Mesendoderm (in vitro differentiated cells): ENCODE measurements at regions not wholly inside any gene's neighbourhood (a gene's known extent, or its start where the extent isn't known, plus 50 kb on each side); places are given as distances from the start of the nearest gene placed in this dataset.

Source experiments
- DNase-seq: peaks from one replicate; pipeline ENCODE4 v3.0.0; 2013
- H2AK5ac ChIP-seq: 2 replicates; pipeline ENCODE4 v1.6.1; 2013; ENCODE audit warnings: low read length, inconsistent platforms
- H2BK120ac ChIP-seq: 2 replicates; pipeline ENCODE4 v1.6.1; 2013; ENCODE audit warnings: low read depth, mild to moderate bottlenecking, low read length, moderate library complexity, mixed read lengths
- H2BK15ac ChIP-seq: replicated peaks from 2 replicates; pipeline ENCODE4 v1.6.1; 2013; ENCODE audit warnings: low read depth, mild to moderate bottlenecking, moderate library complexity
- H2BK5ac ChIP-seq: 2 replicates; pipeline ENCODE4 v1.6.1; 2013; ENCODE audit warnings: low read length, inconsistent platforms
- H3K18ac ChIP-seq: 2 replicates; pipeline ENCODE4 v1.6.1; 2013; ENCODE audit warnings: mild to moderate bottlenecking, low read length, mixed read lengths
- H3K23ac ChIP-seq: one replicate; pipeline ENCODE4 v1.6.1; 2013; ENCODE audit warnings: low read length
- H3K27ac ChIP-seq: 2 replicates; pipeline ENCODE4 v1.5.1; 2013; ENCODE audit warnings: low read depth, mild to moderate bottlenecking, inconsistent platforms, low read length, moderate library complexity
- H3K27me3 ChIP-seq: 2 replicates; pipeline ENCODE4 v1.6.1; 2013; ENCODE audit warnings: low read length, control low read depth, mild to moderate bottlenecking, inconsistent platforms; ENCODE audit not compliant: insufficient read depth, poor library complexity
- H3K36me3 ChIP-seq: 2 replicates; pipeline ENCODE4 v1.6.1; 2013; ENCODE audit warnings: low read length, inconsistent platforms; ENCODE audit not compliant: control insufficient read depth, insufficient read depth
- H3K4ac ChIP-seq: one replicate; pipeline ENCODE4 v1.6.1; 2013; ENCODE audit warnings: low read depth, mild to moderate bottlenecking, low read length, moderate library complexity
- H3K4me1 ChIP-seq: 2 replicates; pipeline ENCODE4 v1.6.1; 2013; ENCODE audit warnings: low read depth, low read length, inconsistent platforms; ENCODE audit not compliant: control insufficient read depth
- H3K4me2 ChIP-seq: 2 replicates; pipeline ENCODE4 v1.6.1; 2013; ENCODE audit warnings: low read length
- H3K4me3 ChIP-seq: 2 replicates; pipeline ENCODE4 v1.5.1; 2013; ENCODE audit warnings: mild to moderate bottlenecking, low read length
- H3K56ac ChIP-seq: one replicate; pipeline ENCODE4 v1.6.1; 2013; ENCODE audit warnings: low read length
- H3K79me1 ChIP-seq: 2 replicates; pipeline ENCODE4 v1.6.1; 2013; ENCODE audit warnings: low read length, inconsistent platforms
- H3K79me2 ChIP-seq: 2 replicates; pipeline ENCODE4 v1.6.1; 2013; ENCODE audit warnings: mild to moderate bottlenecking, low read length; ENCODE audit not compliant: control insufficient read depth, insufficient read depth
- H3K9ac ChIP-seq: 2 replicates; pipeline ENCODE4 v1.6.1; 2013; ENCODE audit warnings: low read length, inconsistent platforms
- H4K5ac ChIP-seq: one replicate; pipeline ENCODE4 v1.6.1; 2013; ENCODE audit warnings: low read length
- H4K8ac ChIP-seq: one replicate; pipeline ENCODE4 v1.6.1; 2013; ENCODE audit warnings: low read depth, mild to moderate bottlenecking, control low read depth, low read length, moderate library complexity
- WGBS: extraction: QIAGEN DNeasy Blood & Tissue Kit; methylation state at CpG from one replicate; pipeline ENCODE4 v1.1.7; 2013; ENCODE audit warnings: low lambda C conversion rate, missing lambda C conversion rate; ENCODE audit not compliant: insufficient coverage; ENCODE audit errors: extremely low coverage; 5-methylcytosine and 5-hydroxymethylcytosine counted together

DNA sequence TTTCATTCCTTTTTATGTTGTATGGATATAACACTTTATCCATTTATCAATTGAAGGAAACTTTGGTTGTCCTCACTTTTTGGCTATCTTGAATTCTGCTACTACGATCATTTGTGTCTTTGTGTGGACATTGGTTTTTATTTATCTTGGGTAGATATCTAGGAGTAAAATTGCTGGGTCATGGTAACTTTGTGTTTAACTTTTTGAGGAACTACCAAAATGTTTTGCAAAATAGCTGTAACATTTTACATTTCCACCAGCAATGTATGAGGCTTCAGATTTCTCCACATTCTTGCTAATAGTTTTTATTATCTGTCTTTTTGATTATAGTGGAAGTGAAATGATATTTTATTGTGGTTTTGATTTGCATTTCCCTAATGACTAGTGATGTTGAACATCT, 55.6 kb downstream of the TLNRD1 start:
- Histone ChIP-seq H3K79me2 (no peaks in the 10 kb centered on the region), H3K79me1 (no peaks in the 10 kb centered on the region), H3K4me1 (no peaks in the 10 kb centered on the region), H3K56ac (no peak overlapping the region), H4K5ac (no peak overlapping the region), H2BK5ac (no peak overlapping the region), H3K27ac (no peak overlapping the region), H3K27me3 (no peaks in the 10 kb centered on the region), H4K8ac (no peak overlapping the region), H2BK15ac (no peak overlapping the region), H3K23ac (no peak overlapping the region), H3K4ac (no peak overlapping the region), H3K4me2 (no peak overlapping the region), H3K18ac (no peak overlapping the region), H3K9ac (no peak overlapping the region), H2BK120ac (no peak overlapping the region), H3K4me3 (no peak overlapping the region), H3K36me3 (no peaks in the 10 kb centered on the region), H2AK5ac (no peak overlapping the region)
- no CpG with 5 or more reads among the region's 1 CpG for WGBS
- no peak for DNase-seq

DNA sequence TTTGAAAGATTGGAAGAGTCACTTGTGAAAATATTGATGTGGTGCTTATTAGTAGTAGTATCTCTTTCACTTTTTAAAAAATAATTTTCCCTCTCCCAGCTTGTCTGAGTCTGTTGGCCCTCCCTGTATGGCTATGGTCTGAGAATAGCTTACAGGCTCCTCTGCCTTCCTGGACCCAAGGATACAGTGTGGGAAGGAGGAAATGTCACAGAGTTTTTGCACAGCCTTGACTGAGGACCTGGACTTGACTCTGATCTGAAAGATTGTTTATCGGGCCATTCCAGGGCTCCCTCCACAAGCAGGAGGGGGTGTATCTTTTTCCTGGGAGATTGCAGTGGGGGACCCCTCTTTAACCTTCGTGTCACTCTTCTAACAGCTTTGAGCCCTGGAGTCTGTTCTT, 59.7 kb downstream of the TLNRD1 start:
- H2BK15ac ChIP-seq = no peak overlapping the region
- no peak for DNase-seq
- H3K36me3 ChIP-seq = no peaks in the 10 kb centered on the region
- no peak overlapping the region for H4K8ac ChIP-seq
- H2BK5ac ChIP-seq = no peak overlapping the region
- no peak overlapping the region for H3K9ac ChIP-seq
- no peak overlapping the region for H3K4me2 ChIP-seq
- H3K79me2 ChIP-seq = no peaks in the 10 kb centered on the region
- no peak overlapping the region for H2BK120ac ChIP-seq
- H3K23ac ChIP-seq = no peak overlapping the region
- H3K56ac ChIP-seq = no peak overlapping the region
- H3K18ac ChIP-seq = no peak overlapping the region
- H3K4ac ChIP-seq = no peak overlapping the region
- no peak overlapping the region for H4K5ac ChIP-seq
- H3K79me1 ChIP-seq = no peaks in the 10 kb centered on the region
- no peaks in the 10 kb centered on the region for H3K27me3 ChIP-seq
- no peak overlapping the region for H2AK5ac ChIP-seq
- no CpG with 5 or more reads among the region's 2 CpGs for WGBS
- H3K27ac ChIP-seq = no peak overlapping the region
- no peaks in the 10 kb centered on the region for H3K4me1 ChIP-seq
- no peak overlapping the region for H3K4me3 ChIP-seq

DNA sequence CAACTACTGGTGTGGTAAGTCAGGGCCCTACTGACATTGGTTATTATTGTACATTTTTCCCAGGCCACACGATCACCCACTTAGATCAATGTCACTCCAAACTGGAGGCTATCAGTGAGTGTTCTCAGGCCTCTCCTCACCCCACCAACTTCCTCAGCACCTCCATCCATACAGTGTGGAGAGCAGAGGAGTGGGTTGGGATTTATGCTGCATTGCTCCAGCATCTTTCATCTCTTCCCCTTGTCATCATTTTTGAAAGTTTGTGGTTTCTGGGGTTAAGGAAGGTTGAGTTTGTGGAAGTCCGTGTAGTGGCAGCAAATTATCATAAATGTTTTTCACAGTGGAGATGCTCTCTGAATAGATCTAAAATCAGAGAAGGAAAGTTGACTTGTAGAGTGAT, 60.2 kb downstream of the TLNRD1 start:
- no peak for DNase-seq
- H3K79me1 ChIP-seq = no peaks in the 10 kb centered on the region
- no peaks in the 10 kb centered on the region for H3K79me2 ChIP-seq
- H3K4me3 ChIP-seq = no peak overlapping the region
- no peak overlapping the region for H3K27ac ChIP-seq
- H3K27me3 ChIP-seq = no peaks in the 10 kb centered on the region
- H3K18ac ChIP-seq = no peak overlapping the region
- no peak overlapping the region for H2BK15ac ChIP-seq
- no CpG with 5 or more reads among the region's 2 CpGs for WGBS
- H2AK5ac ChIP-seq = no peak overlapping the region
- H3K9ac ChIP-seq = no peak overlapping the region
- no peak overlapping the region for H3K4me2 ChIP-seq
- H4K5ac ChIP-seq = no peak overlapping the region
- no peak overlapping the region for H3K23ac ChIP-seq
- H3K56ac ChIP-seq = no peak overlapping the region
- H3K4me1 ChIP-seq = no peaks in the 10 kb centered on the region
- H3K4ac ChIP-seq = no peak overlapping the region
- H2BK5ac ChIP-seq = no peak overlapping the region
- no peak overlapping the region for H2BK120ac ChIP-seq
- no peaks in the 10 kb centered on the region for H3K36me3 ChIP-seq
- H4K8ac ChIP-seq = no peak overlapping the region

DNA sequence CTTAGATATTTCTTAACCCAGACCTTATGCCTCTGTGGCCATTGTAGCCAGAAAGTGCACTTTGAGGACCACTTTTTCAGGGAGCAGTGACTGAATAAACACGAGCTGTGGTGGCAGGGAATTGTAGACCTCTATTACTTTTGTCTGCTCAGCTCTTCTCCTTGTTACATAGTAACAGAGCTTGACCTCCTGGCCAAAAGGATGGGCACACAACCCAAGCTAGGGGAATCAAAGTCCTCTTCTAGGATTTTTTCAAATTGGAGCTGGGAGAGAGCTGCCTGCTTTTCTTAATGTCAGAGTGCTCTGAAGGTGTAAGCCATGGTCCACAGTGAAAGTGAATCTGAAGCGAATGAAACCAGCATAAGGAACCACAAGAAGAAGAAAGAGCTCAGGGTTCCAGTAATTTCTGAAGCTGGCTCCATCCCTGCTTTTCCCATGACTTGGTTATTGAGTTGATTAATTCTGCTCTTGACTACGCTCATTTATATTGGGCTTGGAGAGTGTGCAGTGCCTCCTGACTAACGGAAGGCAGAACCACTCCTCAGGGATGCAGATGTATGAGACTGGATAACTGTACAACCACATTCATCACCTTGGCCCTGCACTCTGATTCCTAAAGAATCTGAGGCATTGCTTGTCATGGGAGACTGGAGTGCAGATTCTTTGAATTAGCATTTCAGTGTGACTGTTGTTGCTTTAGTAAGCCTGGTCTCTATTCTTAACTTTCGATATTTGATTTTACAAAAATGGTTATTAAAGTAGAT, 60.9 kb downstream of the TLNRD1 start:
- no peaks in the 10 kb centered on the region for H3K79me2 ChIP-seq
- H3K36me3 ChIP-seq = no peaks in the 10 kb centered on the region
- no peak overlapping the region for H4K5ac ChIP-seq
- no peak overlapping the region for H2BK5ac ChIP-seq
- no peak overlapping the region for H3K4me2 ChIP-seq
- no peak overlapping the region for H3K18ac ChIP-seq
- no peak overlapping the region for H2AK5ac ChIP-seq
- no peaks in the 10 kb centered on the region for H3K27me3 ChIP-seq
- no peak for DNase-seq
- H2BK120ac ChIP-seq = no peak overlapping the region
- no peak overlapping the region for H3K4me3 ChIP-seq
- no CpG with 5 or more reads among the region's 5 CpGs for WGBS
- no peak overlapping the region for H3K23ac ChIP-seq
- no peak overlapping the region for H3K4ac ChIP-seq
- H3K9ac ChIP-seq = no peak overlapping the region
- H2BK15ac ChIP-seq = no peak overlapping the region
- no peak overlapping the region for H3K56ac ChIP-seq
- no peaks in the 10 kb centered on the region for H3K79me1 ChIP-seq
- no peak overlapping the region for H4K8ac ChIP-seq
- H3K27ac ChIP-seq = no peak overlapping the region
- H3K4me1 ChIP-seq = no peaks in the 10 kb centered on the region

DNA sequence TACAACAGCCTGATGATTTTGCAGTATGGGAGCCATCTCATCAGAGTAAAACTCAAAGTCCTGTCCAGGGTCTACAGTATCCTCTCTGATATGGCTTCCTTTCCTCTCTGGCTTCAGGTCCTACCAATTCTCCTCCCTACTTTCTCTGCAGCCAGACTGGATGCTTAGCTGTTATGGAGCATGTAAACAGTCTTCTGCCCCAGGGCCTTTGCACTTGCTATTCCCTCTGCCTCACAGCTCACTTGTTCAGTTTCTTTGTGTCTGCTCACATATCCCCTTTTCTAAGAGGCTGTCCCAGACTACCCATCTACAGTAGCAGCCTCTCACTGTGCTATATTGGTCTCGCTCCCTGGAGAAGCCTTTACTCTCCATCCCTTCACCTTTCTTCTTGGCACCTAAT, 62.2 kb downstream of the TLNRD1 start:
- no peak overlapping the region for H3K27ac ChIP-seq
- H3K23ac ChIP-seq = no peak overlapping the region
- H4K8ac ChIP-seq = no peak overlapping the region
- WGBS = no CpG with 5 or more reads among the region's 1 CpG
- H3K36me3 ChIP-seq = no peaks in the 10 kb centered on the region
- no peak overlapping the region for H2BK120ac ChIP-seq
- no peak for DNase-seq
- no peak overlapping the region for H3K9ac ChIP-seq
- no peak overlapping the region for H3K4ac ChIP-seq
- H2AK5ac ChIP-seq = no peak overlapping the region
- H3K4me2 ChIP-seq = no peak overlapping the region
- H3K56ac ChIP-seq = no peak overlapping the region
- H2BK15ac ChIP-seq = no peak overlapping the region
- no peak overlapping the region for H4K5ac ChIP-seq
- H3K18ac ChIP-seq = no peak overlapping the region
- no peaks in the 10 kb centered on the region for H3K79me1 ChIP-seq
- no peak overlapping the region for H2BK5ac ChIP-seq
- H3K4me1 ChIP-seq = no peaks in the 10 kb centered on the region
- H3K4me3 ChIP-seq = no peak overlapping the region
- no peaks in the 10 kb centered on the region for H3K79me2 ChIP-seq
- H3K27me3 ChIP-seq = no peaks in the 10 kb centered on the region

DNA sequence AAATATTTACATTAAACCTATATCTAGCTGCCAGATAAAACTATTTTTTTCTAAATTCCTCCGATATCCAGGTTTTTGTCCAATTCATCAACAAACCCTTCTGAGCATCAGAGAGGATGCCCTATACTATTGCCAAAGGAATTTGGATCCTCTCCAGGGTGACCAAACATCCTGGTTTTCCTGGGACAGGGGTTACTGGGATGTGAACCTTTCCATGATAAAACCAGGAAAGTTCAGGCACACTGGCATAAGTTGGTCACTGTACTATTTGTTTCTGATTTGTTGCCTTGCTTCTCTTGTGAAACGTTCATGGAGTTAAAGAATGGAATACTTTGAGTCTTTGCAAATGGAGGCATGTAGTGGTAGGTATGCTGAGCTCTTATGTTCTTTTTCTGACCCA, 63.5 kb downstream of the TLNRD1 start:
- H3K4me2 ChIP-seq = no peak overlapping the region
- H3K18ac ChIP-seq = no peak overlapping the region
- H3K27ac ChIP-seq = no peak overlapping the region
- no peaks in the 10 kb centered on the region for H3K36me3 ChIP-seq
- H3K9ac ChIP-seq = no peak overlapping the region
- no peak overlapping the region for H4K5ac ChIP-seq
- WGBS = no CpG with 5 or more reads among the region's 2 CpGs
- no peak overlapping the region for H2BK15ac ChIP-seq
- no peak overlapping the region for H2BK120ac ChIP-seq
- no peaks in the 10 kb centered on the region for H3K27me3 ChIP-seq
- no peaks in the 10 kb centered on the region for H3K79me1 ChIP-seq
- no peak overlapping the region for H3K23ac ChIP-seq
- H3K4me3 ChIP-seq = no peak overlapping the region
- H2BK5ac ChIP-seq = no peak overlapping the region
- no peaks in the 10 kb centered on the region for H3K4me1 ChIP-seq
- no peak overlapping the region for H3K4ac ChIP-seq
- no peaks in the 10 kb centered on the region for H3K79me2 ChIP-seq
- no peak overlapping the region for H2AK5ac ChIP-seq
- H3K56ac ChIP-seq = no peak overlapping the region
- no peak overlapping the region for H4K8ac ChIP-seq
- DNase-seq = no peak
